Panc1 (cell line): ENCODE measurements at regions not wholly inside any gene's neighbourhood (a gene's known extent, or its start where the extent isn't known, plus 50 kb on each side); places are given as distances from the start of the nearest gene placed in this dataset.

Source experiments
- ATAC-seq: fragments of 200-7000 bp; cut with Tn5 transposase; 2 replicates; pipeline ENCODE4 v1.9.1; 2020; ENCODE audit warnings: mild to moderate bottlenecking, moderate library complexity
- BruUV-seq: library from RNA; stranded (reverse); fragments of 400-500 nt; replicated peaks from 2 replicates; lab custom pipeline; 2021; lab: Mats Ljungman, UMichigan
- CTCF ChIA-PET: fragments of 300-600 bp; sonication (Branson Sonifier 250); formaldehyde crosslinking; loops from one replicate; lab custom pipeline; 2022; ENCODE audit warnings: antibody characterized with exemption; lab: Charles Lee
- POLR2A ChIA-PET: fragments of 300-600 bp; sonication (Branson Sonifier 250); formaldehyde crosslinking; loops from one replicate; lab custom pipeline; 2022; ENCODE audit warnings: antibody characterized with exemption; lab: Charles Lee
- DNase-seq: peaks from one replicate; pipeline ENCODE4 v3.0.0-alpha.2; 2010; ENCODE audit warnings: low read depth, low spot score
- H3K27ac ChIP-seq: 2 replicates; pipeline ENCODE4 v1.5.1; 2011; ENCODE audit warnings: mild to moderate bottlenecking, low read length, inconsistent platforms
- H3K27me3 ChIP-seq: fragments of 200-500 bp; sonication (Bioruptor generic); 2 replicates; pipeline ENCODE4 v1.6.0; 2014; ENCODE audit warnings: low read length, inconsistent platforms; ENCODE audit not compliant: control insufficient read depth, insufficient read depth
- H3K36me3 ChIP-seq: fragments of 200-500 bp; sonication (Bioruptor generic); 2 replicates; pipeline ENCODE4 v1.5.1; 2014; ENCODE audit warnings: inconsistent platforms, mild to moderate bottlenecking, low read length, moderate library complexity; ENCODE audit not compliant: control insufficient read depth, insufficient read depth
- H3K4me1 ChIP-seq: 2 replicates; pipeline ENCODE4 v1.5.1; 2011; ENCODE audit warnings: inconsistent platforms, mild to moderate bottlenecking, low read length, moderate library complexity; ENCODE audit not compliant: control insufficient read depth, insufficient read depth
- H3K4me3 ChIP-seq, 2 experiments: 2 replicates each; pipeline ENCODE4 v1.5.1; 2011 to 2012; ENCODE audit warnings: low read depth in 2 of 2, low read length in 2 of 2, mild to moderate bottlenecking in 2 of 2, inconsistent platforms in 1 of 2, moderate library complexity in 1 of 2
- H3K9me3 ChIP-seq: fragments of 200-500 bp; sonication (Bioruptor generic); 2 replicates; pipeline ENCODE4 v1.5.1; 2014; ENCODE audit warnings: low read depth, mild to moderate bottlenecking, inconsistent platforms, low read length, moderate library complexity; ENCODE audit not compliant: control insufficient read depth, insufficient read depth
- POLR2AphosphoS5 ChIP-seq: IDR thresholded peaks from 2 replicates; pipeline ENCODE4 v1.6.1; 2012; ENCODE audit warnings: mild to moderate bottlenecking, low read depth, low read length, moderate library complexity
- SIN3A ChIP-seq: IDR thresholded peaks from 2 replicates; pipeline ENCODE4 v1.6.1; 2012; ENCODE audit warnings: low read depth, mild to moderate bottlenecking, low read length, moderate library complexity, borderline replicate concordance; ENCODE audit not compliant: insufficient read depth
- TCF7L2 ChIP-seq: IDR thresholded peaks from 2 replicates; pipeline ENCODE4 v1.6.1; 2011; ENCODE audit warnings: mild to moderate bottlenecking, low read depth, low read length, inconsistent platforms
- in situ Hi-C: cut with HindIII; loops from 2 replicates; pipeline ENCODE4 v1.10.0; 2016; ENCODE audit warnings: low sequenced_read_pairs, low pct_unique_long_range_greater_than_20kb
- intact Hi-C: fragments of 100-400 bp; cut with micrococcal nuclease; formaldehyde crosslinking; loops from one replicate; pipeline ENCODE4 v1.10.0; 2022; ENCODE audit not compliant: unreplicated experiment
- TF ChIP-seq, protein P1 (sequence below): fragments of 450-650 bp; IDR thresholded peaks from 2 replicates; pipeline ENCODE4 v1.5.1; 2017; ENCODE audit warnings: mild to moderate bottlenecking
- TF ChIP-seq, protein P2 (sequence below), 2 experiments: IDR thresholded peaks; 2 replicates each; pipeline ENCODE4 v1.6.1; 2011 to 2012; ENCODE audit warnings: low read depth in 2 of 2, control low read depth in 1 of 2, low read length in 1 of 2, mild to moderate bottlenecking in 1 of 2, moderate library complexity in 1 of 2; ENCODE audit not compliant: insufficient read depth in 1 of 2

DNA sequence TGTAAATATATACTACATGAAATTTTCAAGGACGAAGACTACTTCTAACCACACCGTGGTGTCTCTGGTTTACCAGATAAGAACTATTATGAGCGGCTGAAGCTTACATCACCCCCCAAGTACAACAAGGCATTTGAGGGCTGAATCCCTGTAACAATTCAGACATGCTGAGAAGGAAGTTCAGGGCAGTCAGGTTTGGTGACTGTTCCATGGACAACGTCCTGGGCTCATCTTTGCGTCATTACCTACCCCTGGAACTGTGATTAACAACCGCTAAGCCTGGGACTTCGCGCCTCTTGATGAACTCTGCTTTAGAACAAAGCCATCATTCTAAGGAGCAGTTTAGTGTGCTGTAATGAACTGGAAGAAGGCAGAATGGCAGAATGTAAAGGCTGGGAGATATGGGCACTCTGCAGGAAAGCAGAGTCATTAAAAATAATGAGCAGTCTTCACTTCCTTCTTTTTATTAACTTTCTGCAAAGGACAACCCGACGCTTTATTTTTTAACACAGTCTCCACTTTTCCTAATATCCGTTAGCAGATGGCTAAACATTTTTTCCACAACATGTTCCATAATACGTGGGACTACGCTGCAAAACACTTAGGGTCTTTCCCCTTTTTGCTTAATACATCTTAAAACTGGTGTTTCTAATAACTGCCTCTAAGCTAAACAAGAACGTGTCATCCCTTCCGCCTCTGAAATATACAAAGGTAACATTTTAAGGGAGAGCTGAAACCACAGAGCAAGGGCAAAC is 263.2 kb downstream of the ADAMTS20 start:
- intact Hi-C loops = loop anchor here (10.0 kb wide), 1 partner anchor 484 kb away; no protein-coding TSS in a partner anchor
- in situ Hi-C loops = no loop called here

DNA sequence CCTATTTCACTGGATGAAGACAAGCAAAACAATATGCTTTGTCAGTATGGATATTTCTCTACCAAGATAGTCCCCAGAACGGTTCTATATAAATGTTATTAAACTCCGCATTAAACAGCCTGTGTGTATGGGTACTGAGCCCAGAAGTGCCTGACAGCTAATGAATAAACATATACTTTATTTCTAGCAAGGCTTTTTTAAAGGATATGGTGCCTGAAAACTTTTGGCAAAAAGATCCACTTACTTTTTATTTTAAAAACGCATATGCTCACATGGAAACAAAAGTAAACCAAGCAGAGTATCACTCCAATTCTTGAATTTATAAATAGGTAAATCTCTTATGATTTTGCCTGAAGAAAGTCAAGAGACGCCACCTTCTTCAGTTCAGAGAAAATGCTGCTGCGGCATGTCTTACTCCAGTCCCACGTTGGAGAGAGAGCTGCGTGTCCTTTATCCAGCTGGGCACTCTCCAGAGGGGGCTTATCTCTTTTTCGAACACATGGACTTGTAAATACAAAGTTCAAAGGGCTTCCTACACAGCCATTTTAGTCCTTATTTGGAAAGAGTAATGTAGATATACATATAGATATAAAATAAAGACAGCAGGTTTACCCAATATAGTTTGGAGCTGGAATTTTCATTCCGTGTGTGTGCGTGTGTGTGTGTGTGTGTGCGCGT is 264.2 kb downstream of the ADAMTS20 start:
- no TSS peak for BruUV-seq
- H3K4me1 ChIP-seq = no peaks in the 10 kb centered on the region
- no peaks in the 10 kb centered on the region; the same call in 1 of the 2 replicates for H3K9me3 ChIP-seq
- DNase-seq (no peak), ATAC-seq (no peak)
- intact Hi-C loops = loop anchor here (10.0 kb wide), 1 partner anchor 483 kb away; no protein-coding TSS in a partner anchor
- ChIA-PET CTCF (no interaction called here), POLR2A (no interaction called here)
- TF ChIP-seq, protein P1, sequence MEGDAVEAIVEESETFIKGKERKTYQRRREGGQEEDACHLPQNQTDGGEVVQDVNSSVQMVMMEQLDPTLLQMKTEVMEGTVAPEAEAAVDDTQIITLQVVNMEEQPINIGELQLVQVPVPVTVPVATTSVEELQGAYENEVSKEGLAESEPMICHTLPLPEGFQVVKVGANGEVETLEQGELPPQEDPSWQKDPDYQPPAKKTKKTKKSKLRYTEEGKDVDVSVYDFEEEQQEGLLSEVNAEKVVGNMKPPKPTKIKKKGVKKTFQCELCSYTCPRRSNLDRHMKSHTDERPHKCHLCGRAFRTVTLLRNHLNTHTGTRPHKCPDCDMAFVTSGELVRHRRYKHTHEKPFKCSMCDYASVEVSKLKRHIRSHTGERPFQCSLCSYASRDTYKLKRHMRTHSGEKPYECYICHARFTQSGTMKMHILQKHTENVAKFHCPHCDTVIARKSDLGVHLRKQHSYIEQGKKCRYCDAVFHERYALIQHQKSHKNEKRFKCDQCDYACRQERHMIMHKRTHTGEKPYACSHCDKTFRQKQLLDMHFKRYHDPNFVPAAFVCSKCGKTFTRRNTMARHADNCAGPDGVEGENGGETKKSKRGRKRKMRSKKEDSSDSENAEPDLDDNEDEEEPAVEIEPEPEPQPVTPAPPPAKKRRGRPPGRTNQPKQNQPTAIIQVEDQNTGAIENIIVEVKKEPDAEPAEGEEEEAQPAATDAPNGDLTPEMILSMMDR = no peak
- TF ChIP-seq SIN3A (no peak), TCF7L2 (no peak), POLR2AphosphoS5 (no peak)
- TF ChIP-seq, protein P2, sequence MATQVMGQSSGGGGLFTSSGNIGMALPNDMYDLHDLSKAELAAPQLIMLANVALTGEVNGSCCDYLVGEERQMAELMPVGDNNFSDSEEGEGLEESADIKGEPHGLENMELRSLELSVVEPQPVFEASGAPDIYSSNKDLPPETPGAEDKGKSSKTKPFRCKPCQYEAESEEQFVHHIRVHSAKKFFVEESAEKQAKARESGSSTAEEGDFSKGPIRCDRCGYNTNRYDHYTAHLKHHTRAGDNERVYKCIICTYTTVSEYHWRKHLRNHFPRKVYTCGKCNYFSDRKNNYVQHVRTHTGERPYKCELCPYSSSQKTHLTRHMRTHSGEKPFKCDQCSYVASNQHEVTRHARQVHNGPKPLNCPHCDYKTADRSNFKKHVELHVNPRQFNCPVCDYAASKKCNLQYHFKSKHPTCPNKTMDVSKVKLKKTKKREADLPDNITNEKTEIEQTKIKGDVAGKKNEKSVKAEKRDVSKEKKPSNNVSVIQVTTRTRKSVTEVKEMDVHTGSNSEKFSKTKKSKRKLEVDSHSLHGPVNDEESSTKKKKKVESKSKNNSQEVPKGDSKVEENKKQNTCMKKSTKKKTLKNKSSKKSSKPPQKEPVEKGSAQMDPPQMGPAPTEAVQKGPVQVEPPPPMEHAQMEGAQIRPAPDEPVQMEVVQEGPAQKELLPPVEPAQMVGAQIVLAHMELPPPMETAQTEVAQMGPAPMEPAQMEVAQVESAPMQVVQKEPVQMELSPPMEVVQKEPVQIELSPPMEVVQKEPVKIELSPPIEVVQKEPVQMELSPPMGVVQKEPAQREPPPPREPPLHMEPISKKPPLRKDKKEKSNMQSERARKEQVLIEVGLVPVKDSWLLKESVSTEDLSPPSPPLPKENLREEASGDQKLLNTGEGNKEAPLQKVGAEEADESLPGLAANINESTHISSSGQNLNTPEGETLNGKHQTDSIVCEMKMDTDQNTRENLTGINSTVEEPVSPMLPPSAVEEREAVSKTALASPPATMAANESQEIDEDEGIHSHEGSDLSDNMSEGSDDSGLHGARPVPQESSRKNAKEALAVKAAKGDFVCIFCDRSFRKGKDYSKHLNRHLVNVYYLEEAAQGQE (IDR thresholded peaks at IDR 0.05; ENCODE audit: insufficient read depth in 1 of 2, low read depth in 2 of 2, low read length in 1 of 2) = no peak
- no peaks in the 10 kb centered on the region for H3K27me3 ChIP-seq
- H3K4me3 ChIP-seq = no peak overlapping the region
- in situ Hi-C loops = no loop called here
- no peak overlapping the region for H3K27ac ChIP-seq
- no peaks in the 10 kb centered on the region for H3K36me3 ChIP-seq

More for the DNA sequence above, 263.2 kb downstream of the ADAMTS20 start:
- ATAC-seq (no peak), DNase-seq (no peak)
- BruUV-seq = no TSS peak
- Histone ChIP-seq H3K4me3 (no peak overlapping the region), H3K27ac (no peak overlapping the region; the same call in 1 of the 2 replicates), H3K9me3 (no peaks in the 10 kb centered on the region; the same call in 1 of the 2 replicates), H3K27me3 (no peaks in the 10 kb centered on the region), H3K36me3 (no peaks in the 10 kb centered on the region), H3K4me1 (no peaks in the 10 kb centered on the region)
- ChIA-PET POLR2A (no interaction called here), CTCF (interaction anchor here (0.6 kb wide), 1 partner anchor 502 kb away, joined by 4 read pairs; no protein-coding TSS in a partner anchor)
- TF ChIP-seq TCF7L2 (no peak), POLR2AphosphoS5 (no peak), SIN3A (no peak)
- TF ChIP-seq, protein P2 (IDR thresholded peaks at IDR 0.05; ENCODE audit: insufficient read depth in 1 of 2, low read depth in 2 of 2, low read length in 1 of 2) = no peak
- TF ChIP-seq, protein P1 = no peak
